ENCODE measurements at regions not wholly inside any gene's neighbourhood (a gene's known extent, or its start where the extent isn't known, plus 50 kb on each side); places are given as distances from the start of the nearest gene placed in this dataset.

DNA sequence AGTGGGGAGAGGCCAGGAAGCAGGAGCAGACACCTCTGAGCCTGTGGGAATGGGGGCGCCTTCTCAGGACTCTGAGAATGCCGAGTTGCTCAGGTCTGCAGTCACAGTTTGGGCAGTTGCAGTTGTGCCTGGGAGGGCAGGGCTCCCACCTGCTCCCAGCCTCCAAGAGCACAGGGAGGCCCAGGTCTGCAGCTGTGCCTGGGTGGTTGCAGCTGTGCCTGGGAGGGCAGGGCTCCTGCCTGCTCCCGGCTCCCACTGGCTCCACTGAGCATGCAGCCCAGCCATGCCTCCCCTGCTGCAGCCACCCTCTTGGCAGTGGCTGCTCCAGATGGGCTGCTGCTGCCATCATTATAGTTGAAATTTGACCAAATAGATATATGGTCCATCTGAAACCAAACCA, 1062.8 kb upstream of the ACO1 start:
- no peak for TF ChIP-seq ZBTB8A (tag by site-specific recombination; IDR thresholded peaks at IDR 0.05)
- no peak for TF ChIP-seq ZNF266 (tag by site-specific recombination; IDR thresholded peaks at IDR 0.05; ENCODE audit: low read depth)
- no peak for TF ChIP-seq ZNF398 (tag by site-specific recombination; IDR thresholded peaks at IDR 0.05)
- no peak for TF ChIP-seq ZNF239 (tag by site-specific recombination; IDR thresholded peaks at IDR 0.05)
- TF ChIP-seq ZNF292 (tag by site-specific recombination; IDR thresholded peaks at IDR 0.05; ENCODE audit: borderline replicate concordance, low read depth), result no peak
- TF ChIP-seq CTCF (tag by site-specific recombination; IDR thresholded peaks at IDR 0.05), result no peak
- TF ChIP-seq, protein P1, sequence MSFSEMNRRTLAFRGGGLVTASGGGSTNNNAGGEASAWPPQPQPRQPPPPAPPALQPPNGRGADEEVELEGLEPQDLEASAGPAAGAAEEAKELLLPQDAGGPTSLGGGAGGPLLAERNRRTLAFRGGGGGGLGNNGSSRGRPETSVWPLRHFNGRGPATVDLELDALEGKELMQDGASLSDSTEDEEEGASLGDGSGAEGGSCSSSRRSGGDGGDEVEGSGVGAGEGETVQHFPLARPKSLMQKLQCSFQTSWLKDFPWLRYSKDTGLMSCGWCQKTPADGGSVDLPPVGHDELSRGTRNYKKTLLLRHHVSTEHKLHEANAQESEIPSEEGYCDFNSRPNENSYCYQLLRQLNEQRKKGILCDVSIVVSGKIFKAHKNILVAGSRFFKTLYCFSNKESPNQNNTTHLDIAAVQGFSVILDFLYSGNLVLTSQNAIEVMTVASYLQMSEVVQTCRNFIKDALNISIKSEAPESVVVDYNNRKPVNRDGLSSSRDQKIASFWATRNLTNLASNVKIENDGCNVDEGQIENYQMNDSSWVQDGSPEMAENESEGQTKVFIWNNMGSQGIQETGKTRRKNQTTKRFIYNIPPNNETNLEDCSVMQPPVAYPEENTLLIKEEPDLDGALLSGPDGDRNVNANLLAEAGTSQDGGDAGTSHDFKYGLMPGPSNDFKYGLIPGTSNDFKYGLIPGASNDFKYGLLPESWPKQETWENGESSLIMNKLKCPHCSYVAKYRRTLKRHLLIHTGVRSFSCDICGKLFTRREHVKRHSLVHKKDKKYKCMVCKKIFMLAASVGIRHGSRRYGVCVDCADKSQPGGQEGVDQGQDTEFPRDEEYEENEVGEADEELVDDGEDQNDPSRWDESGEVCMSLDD (tag by site-specific recombination; IDR thresholded peaks at IDR 0.05), result no peak
- no peak for TF ChIP-seq ZNF248 (tag by site-specific recombination; IDR thresholded peaks at IDR 0.05)
- no peak for TF ChIP-seq ZNF837 (tag by site-specific recombination; IDR thresholded peaks at IDR 0.05)
- TF ChIP-seq ZNF10 (tag by site-specific recombination; IDR thresholded peaks at IDR 0.05), result no peak
- no peak for TF ChIP-seq ZBTB21 (tag by site-specific recombination; IDR thresholded peaks at IDR 0.05)

Measured in HEK293 (cell line).